Ovary (tissue), 3 donors: ENCODE measurements at regions not wholly inside any gene's neighbourhood (a gene's known extent, or its start where the extent isn't known, plus 50 kb on each side); places are given as distances from the start of the nearest gene placed in this dataset.
"Not testable (repeated sequence)": the region's sequence is repeated elsewhere in the genome, so short reads cannot be mapped to it uniquely, and the experiment has no call there.

Source experiments
- POLR2A ChIP-seq: fragments of 450-650 bp; IDR thresholded peaks from one replicate; pipeline ENCODE4 v1.6.1; 2017; ENCODE audit warnings: antibody characterized with exemption, mild to moderate bottlenecking, moderate library complexity
- TF ChIP-seq, protein P1 (sequence below), 3 donors: fragments of 450-650 bp in 2 of 3; fragments of 200-600 bp in 1 of 3; IDR thresholded peaks; one replicate each; pipeline versions ENCODE4 v1.5.1 to v1.8.0; 2016 to 2022; ENCODE audit warnings: antibody characterized with exemption in 3 of 3, mild to moderate bottlenecking in 1 of 3
- donor health status: DM: no; HTN: no; CAD: no.

GRCh38 chr1:4186486-4186885, 286.4 kb upstream of the C1orf174 start:
- TF ChIP-seq, protein P1, sequence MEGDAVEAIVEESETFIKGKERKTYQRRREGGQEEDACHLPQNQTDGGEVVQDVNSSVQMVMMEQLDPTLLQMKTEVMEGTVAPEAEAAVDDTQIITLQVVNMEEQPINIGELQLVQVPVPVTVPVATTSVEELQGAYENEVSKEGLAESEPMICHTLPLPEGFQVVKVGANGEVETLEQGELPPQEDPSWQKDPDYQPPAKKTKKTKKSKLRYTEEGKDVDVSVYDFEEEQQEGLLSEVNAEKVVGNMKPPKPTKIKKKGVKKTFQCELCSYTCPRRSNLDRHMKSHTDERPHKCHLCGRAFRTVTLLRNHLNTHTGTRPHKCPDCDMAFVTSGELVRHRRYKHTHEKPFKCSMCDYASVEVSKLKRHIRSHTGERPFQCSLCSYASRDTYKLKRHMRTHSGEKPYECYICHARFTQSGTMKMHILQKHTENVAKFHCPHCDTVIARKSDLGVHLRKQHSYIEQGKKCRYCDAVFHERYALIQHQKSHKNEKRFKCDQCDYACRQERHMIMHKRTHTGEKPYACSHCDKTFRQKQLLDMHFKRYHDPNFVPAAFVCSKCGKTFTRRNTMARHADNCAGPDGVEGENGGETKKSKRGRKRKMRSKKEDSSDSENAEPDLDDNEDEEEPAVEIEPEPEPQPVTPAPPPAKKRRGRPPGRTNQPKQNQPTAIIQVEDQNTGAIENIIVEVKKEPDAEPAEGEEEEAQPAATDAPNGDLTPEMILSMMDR (IDR thresholded peaks at IDR 0.05): not testable (repeated sequence)
- not testable (repeated sequence) for TF ChIP-seq POLR2A
